HG02623 (cell line): ENCODE measurements at regions not wholly inside any gene's neighbourhood (a gene's known extent, or its start where the extent isn't known, plus 50 kb on each side); places are given as distances from the start of the nearest gene placed in this dataset.
"Not testable (repeated sequence)": the region's sequence is repeated elsewhere in the genome, so short reads cannot be mapped to it uniquely, and the experiment has no call there.

Experiments
- ATAC-seq: cut with Tn5 transposase; IDR thresholded peaks from one replicate; pipeline ENCODE4 v1.9.1; 2021; ENCODE audit warnings: moderate library complexity; ENCODE audit not compliant: unreplicated experiment

DNA sequence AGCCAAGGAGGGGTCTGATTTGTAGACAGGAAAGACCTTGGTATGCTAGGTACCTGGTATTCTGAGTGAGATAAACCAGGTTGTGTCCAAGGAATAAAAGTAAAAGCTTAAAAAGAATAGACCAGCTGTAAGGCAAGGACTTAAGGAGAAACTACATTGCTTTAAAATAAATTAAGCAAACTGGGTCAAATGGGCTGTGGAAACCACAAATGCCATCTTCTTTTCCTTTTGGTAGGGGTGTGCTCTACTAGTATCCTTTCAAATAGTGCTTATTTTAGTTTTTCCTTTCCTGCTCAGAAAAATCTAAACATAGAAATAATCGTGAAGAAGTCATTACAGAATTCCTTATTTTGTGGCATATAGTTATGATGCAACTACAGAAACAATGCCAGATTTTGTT, 138.6 kb upstream of the KLF12 start:
- ATAC-seq: no peak

DNA sequence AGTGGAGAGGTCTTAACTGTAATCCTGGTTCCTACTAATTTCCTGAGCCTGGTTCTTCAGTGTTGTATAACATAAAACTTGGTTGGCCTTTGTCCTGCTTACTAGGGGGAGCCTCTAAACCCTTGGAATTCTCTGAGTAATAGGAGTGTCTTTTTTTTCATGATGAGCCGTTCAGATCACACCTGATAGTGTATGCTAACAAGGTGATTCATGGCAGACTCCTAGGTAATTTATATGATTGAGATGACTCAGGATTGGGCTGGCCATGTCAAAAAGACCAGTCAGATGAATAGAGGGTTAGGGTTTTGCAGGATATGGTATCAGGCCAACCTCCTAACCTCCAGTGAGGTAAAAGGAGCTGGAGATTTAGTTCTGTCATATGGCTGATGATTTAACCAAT, 135.8 kb upstream of the KLF12 start:
- ATAC-seq: no peak

DNA sequence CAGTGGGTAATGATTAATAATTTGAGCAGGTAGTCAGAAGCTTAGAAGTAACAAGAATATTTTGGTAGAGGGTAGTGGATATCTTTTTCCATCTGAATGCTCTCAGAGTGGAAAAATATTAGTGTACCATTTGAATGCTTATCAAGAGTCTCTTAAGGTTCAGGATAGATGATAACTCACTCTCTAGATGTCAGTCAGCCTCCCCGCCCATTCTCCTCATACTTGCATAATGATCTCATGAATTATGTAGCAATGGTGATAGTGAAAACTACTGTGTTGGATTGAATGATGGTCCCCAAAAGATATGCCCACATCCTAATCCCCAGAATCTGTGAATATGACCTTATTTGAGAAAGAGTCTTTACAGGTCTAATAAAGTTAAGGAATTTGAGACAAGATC, 132.7 kb upstream of the KLF12 start:
- ATAC-seq: no peak

DNA sequence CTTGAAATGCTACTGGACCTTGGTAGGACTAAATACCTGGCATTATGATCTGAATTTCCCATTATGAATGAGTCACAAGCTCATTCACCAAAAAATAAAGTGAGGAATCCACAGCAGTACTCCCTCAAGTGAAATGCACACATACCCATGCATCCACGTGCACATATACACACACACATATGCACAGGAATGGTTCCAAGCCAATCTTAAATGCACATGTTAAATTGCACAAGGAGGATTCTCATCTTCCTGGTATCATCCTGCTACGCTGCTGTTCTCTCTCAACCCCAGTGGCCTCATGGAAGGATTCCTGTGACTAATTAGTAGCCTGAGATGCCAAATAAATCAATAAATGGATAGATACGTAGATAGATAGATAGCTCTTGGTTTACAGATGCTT, 132.1 kb upstream of the KLF12 start:
- ATAC-seq: no peak

DNA sequence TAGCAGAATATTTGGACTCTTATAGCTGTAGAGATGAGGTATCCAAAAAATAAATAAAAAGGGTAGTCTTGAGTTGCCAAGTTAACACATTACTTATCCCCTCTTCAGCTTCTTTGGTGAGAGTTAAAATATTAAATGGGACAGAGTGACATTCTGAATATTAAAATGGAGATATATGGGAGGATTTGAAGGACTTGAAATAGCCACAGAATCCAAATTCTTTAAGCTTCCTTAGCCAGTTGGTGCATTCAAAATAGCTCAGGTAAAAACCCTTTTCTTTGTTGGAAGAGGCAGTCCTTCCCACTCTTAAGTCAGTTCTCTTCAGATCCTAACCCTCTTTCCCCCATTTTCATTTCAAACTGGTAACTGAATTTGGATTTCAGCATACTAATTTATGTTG, 130.1 kb upstream of the KLF12 start:
- no peak for ATAC-seq

DNA sequence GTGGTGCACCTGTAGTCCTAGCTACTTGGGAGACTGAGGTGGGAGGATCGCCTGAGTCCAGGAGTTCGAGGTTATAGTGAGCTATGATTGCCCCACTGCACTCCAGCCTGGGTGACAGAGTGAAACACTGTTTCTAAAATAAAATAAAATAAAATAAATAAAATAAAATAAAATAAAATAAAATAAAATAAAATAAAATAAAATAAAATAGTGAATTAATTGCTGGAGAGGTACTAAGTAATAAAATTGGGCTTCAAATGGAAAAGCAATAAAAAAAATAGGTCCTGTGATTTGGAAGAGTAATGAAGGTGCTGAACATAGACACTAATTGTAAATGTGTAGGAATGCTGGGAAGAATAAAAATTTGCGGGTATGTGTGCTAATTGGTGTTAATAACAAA, 126.2 kb upstream of the KLF12 start:
- not testable (repeated sequence) for ATAC-seq

DNA sequence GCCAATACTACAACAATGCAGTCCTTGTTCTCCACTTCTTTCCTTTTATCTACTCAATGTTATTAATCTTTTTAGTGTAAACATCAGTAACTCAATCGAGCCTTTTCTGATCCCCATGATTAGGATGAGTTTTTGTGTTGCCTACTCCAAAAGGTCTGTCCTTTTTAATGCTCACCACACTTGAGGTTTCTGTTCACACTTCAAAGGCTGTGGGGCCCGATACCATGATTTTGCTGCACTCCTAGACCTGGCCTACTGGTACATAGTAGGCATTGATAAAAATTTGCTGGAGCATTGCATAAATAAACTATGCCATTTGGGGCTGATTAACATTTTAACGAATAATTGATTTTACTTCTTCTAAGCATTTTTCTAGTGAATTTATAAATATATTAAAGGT, 125.4 kb upstream of the KLF12 start:
- ATAC-seq: no peak

DNA sequence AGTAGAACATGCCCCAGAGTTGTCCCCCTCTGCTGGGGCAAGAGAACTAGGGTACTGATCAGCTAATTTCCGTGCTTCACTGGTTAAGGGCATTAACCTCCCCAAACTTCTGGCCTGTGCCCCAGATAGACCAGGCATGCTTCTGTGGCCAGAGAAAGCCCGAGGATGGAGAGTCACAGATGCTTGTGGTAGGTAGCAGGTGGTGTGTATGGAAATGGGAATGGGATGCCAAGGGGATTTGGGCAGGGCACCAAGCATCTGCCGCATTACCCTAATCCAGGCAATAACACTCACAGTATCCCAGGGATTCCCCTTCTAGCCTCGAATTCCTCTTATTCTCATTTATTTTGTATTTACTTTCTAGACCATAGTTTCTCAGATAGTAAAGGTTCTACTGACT, 124.8 kb upstream of the KLF12 start:
- no peak for ATAC-seq

DNA sequence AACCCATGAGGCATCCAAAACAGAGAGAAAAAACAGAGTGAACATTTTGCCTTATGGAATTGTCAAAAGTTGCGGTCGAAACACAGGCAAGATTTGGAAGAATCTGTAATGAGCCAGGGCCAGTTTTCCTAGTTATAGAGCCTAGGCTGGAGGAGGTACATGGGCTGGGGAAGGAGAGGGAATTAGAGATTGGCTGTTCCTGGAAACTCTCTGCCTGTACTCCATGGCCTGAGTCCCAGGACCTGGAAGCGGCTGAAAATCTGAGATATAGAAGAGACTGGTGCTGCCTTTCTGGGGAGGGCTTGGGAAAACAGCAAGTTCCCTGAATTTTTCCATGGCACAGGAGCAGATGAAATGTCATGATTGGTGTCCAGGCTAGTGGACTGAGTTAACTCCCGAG, 122.8 kb upstream of the KLF12 start:
- ATAC-seq: no peak

DNA sequence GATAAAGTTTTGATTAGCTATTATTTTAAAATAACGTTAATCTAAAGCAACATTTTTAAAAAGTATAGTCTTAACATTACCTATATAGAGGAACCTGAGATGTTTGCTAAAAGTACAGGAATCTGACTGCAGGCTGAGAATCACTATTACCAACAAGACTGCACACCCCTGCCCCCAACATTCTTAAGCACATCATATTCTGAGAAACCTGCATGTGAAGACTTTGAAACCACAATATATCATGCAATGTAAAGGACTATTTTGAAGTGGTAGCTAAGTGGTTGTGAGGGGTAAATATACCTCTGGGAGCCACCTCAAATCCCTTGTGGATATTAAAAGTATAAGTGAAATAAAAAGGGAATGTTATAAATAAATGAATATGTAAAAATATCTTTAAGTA, 119.0 kb upstream of the KLF12 start:
- ATAC-seq: no peak

DNA sequence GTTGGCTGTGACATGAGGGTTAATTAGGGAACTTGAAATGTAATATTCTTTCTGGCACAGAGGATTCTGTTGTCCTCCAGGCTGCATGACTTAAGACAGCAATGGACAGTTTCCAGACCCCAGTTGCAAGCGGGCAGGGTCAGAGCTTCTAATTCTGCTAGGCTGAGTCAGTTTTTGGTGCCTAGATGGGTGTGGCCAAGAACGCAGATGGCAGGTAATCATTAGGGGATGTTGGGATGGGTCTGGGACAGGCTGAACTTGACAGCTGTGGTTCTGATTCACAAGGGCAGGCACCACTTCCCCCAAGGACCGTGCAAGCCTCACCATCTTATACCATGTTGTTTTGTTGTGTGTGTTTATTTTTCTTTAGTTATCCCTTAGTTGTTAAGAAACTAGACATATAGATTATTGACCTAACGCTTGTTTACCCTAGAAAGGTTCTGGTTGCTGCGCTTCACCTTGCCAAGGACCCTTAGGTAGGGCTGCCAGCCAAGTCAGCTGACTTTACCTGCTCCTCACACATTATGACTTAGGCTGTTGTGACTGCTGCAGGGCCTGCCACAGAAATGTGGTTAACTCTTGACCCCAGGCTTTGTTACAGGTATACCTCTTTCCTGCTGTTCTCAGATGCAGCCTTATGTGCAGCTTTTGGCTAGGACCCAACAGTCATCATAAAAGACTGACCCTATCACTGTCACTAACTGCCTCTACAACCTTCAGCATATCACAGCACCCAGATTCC, 117.7 kb upstream of the KLF12 start:
- no peak for ATAC-seq

DNA sequence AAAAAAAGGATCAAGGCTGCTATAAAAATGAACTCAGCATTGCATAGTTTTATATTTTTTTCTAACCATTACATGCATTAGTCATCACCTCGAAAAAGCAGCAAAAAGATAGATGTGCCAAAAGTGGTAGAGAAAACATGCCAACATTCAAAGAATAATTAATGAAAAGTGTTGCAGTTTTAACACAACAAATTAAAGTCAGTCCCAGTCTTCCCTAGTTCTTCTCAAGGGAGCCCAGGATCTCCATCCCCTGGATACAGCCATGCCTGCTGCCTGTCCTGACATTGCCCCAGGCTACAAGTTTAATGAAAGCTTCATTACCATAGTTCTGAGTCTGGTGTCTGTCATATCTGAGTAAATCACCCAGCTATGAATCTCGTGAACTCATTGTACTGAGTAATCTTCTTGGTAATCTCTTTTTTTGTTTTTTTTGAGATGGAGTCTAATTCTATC, 116.6 kb upstream of the KLF12 start:
- ATAC-seq: no peak

DNA sequence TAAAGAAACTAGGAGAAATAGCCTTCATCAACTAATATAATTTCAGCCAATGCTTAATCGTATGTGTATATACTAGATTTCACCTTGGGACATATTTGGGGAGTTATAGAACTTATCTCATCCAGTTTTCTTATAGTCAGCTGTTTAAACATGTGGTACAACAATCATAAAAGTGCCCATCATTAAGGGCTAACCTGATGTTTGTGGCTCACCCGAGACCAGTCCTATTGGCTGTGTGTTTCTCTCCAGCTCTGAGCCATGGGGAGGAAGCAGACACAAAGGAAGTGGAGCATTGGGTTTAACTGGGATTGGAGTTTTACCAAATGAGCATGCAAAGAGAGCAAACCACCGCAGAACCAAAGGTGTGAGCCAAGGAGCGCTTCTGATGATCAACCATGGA, 114.3 kb upstream of the KLF12 start:
- no peak for ATAC-seq

DNA sequence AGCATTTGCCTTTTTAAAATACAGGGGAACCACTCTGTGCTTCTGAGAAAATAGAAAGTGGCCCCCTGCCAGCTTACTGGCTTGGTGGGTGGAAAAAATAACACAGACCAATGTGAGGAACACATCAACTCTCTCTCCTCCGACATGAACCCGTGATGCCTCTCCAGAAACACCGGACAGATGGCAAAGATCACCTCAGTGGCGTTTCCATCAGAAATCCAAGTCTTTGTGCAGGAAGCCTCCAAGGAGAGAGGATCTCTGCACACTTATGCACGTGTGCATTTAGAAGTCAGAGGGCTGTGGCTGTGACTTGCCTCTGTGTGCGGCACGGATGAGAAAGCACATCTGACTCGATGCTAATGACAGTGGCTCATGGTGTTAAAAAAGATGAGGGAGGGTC, 112.3 kb upstream of the KLF12 start:
- ATAC-seq: no peak

DNA sequence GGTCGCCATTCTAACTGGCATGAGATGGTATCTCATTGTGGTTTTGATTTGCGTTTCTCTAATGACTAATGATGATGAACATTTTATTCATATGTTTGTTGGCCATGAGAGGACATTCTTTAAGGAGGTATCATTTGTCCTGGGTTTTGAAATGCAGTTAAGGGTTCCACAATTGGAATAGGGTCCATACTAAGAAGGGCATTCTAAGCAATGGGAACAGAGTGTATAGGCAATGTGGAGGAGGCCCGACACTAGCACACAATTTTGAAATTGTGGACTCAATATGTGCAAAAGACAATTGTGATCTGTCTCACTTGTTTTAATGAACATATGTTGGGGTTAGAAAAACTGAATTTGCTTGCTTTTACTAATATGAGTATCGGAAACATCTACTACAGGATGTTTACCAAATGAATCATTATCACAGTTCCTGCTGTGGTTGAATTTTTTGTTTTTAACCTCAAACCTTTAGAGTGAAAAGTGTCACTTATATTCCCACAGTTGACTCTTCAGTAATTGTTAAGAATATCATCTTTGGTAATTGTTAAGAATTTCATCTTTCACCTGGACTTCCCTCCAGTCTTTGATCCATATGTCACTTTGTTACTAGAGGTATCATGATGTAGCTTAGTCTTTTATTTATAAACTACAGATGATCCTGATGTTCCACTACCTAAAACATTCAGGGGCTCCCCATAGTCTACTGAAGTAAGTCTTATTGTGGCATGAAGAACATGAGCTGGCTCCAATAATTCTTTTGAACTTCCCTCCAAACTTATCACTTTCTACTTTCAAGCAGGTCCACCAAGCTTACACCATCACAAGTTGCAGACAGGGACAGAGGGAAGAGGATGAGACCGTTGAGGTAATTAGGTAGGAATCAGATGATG, 109.7 kb upstream of the KLF12 start:
- no peak for ATAC-seq

DNA sequence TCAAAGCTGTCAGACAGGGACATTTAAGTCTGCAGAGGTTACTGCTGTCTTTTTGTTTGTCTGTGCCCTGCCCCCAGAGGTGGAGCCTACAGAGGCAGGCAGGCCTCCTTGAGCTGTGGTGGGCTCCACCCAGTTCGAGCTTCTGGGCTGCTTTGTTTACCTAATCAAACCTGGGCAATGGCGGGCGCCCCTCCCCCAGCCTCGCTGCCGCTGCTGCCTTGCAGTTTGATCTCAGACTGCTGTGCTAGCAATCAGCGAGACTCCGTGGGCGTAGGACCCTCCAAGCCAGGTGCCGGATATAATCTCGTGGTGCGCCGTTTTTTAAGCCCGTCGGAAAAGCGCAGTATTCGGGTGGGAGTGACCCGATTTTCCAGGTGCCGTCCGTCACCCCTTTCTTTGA, 107.1 kb upstream of the KLF12 start:
- ATAC-seq: not testable (repeated sequence)

DNA sequence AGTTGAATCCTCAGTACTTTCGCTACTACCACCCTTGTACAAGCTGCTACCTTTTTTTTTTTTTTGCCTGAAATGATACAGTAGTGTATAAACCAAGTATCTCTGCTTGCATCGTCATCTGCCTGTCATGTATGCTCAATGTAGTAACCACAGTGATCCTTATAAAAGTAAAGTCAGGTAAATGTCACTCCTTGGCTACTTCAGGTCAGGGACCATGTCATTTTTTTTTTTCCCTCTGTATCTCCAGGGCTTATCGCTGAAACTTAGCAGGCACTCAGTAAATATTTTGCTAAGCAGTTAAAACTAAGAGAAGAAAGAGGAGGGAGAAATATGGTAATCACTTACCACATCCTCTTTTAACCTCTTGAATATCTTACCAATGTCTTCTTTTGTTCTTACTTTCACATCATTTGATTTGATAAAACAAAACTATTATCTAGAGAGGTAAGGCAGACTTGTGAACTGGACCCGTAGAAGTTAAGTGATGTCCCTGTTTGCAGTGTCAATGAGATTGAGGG, 96.8 kb upstream of the KLF12 start:
- no peak for ATAC-seq

DNA sequence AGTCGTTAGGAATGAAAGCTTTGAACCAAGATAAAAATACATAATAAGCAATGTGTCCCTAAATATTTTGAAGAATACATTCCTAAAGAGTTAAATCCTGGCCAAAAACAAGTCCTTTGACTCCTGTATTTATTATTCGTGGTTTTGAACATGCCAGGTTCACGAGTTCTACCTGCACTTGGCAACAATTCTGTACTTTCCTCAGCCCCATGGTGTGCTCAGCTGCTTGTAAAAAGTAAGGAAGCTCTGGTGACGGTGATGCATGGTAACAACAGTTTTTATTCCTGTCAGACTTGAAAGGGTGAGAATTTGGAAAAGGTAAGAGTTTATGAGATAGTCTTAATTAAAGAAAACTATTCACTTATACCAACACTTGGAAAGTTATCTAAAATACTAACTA, 95.0 kb upstream of the KLF12 start:
- no peak for ATAC-seq

DNA sequence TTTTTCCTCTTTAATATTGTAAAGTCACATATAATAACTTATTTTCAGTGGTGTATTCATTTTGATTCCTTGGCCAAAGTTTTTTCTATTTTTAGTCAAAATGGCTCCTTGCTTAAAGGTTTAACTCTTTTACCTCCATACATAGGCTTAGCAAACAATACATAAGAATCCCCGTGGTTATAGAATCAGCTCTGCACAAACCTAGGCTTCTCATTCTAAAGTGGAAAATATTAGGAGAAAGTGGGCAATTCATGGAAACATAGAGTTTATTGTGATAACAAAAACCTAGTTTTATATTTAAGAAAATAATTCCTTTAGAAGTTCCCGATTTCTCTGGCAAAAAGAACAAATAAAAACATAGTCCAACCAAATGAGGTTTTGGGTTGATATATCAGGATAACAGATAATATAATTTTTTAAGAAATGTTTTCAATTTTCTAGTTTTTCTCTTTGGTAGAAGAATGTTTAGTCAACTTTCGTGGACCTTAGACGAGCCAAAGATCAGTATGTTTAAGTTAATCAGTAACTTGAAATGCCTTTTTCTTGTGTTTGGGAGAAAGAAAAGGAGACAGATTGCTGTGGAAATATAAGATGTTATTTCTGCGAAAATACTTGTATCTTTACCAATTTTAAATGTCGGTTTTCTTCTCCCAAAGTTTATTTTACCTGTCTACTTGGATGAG, 93.4 kb upstream of the KLF12 start:
- no peak for ATAC-seq

DNA sequence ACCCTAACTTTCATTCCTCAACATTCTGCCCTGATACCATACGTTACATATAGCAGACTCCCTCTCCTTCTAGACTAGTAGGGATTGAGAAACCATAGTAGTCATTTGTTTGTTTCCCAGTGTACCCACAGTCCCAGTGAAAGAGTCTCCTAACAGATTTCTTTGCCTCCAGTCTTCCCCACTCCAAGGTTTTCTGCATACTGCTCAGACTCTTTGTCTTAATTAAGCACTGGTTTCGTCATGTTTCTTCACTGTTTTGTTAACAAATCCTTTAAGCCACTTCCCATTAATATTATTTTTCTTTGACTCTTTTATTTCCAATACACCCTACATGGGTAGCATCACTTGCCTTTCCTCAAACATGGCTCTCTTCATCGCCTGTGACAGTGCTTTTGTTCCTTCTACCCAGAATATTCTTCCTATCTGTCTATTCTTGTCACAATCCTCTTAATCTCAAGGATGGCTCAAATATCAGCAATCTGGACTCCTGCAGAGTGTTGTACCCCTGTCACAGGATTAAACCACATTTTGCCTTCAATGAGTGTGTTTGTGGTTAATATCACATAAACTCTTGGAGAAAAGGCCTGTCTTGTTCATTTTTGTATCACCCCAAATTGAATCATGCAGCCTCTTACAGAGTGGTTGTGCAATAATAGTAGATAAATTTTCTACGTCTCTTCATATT, 92.7 kb upstream of the KLF12 start:
- no peak for ATAC-seq

DNA sequence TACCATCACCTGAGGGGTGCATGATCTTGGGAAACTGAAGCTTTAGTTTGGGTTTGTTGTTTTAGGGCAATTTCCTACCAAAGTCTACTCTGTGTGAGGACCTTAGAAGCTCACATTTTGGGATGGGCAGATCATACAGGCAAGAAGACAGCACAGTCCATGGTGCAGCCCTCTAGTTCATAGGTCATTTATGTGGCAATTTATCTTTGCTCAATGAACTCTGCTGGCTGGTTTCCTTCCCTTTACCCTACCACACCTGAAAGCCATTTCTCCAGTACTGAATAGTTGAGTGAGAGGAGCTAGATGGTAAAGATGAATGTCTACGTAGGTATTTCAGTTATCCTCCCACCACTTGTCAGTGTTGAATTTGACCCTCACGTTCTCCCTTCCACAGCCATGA, 87.5 kb upstream of the KLF12 start:
- ATAC-seq: no peak
